NCI-H460 (cell line): ENCODE measurements at regions not wholly inside any gene's neighbourhood (a gene's known extent, or its start where the extent isn't known, plus 50 kb on each side); places are given as distances from the start of the nearest gene placed in this dataset.

ENCODE experiments used
- DNase-seq: peaks from one replicate; pipeline ENCODE4 v3.0.0-alpha.2; 2016; ENCODE audit warnings: low read depth; ENCODE audit errors: extremely low read depth

DNA sequence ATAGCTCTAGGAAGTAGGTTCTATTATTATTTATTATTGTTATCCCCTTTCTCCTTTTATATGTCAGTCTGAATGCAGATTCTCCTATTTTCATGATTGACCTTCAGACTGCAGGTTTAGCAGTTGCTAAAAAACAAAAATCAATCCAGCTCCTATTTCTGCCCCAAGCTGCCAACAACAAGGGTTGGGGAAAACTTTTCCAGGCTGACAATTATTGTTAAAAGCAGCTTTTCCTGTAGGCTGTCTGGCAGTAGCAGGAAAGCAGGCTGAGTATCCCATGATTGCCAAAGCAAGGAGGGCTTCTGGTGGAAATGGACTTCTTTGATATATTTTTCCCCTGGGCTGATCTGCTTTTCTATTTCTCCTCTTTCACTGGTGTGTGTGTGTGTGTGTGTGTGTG lies 78.0 kb upstream of the CTLA4 start:
- DNase-seq = no peak

DNA sequence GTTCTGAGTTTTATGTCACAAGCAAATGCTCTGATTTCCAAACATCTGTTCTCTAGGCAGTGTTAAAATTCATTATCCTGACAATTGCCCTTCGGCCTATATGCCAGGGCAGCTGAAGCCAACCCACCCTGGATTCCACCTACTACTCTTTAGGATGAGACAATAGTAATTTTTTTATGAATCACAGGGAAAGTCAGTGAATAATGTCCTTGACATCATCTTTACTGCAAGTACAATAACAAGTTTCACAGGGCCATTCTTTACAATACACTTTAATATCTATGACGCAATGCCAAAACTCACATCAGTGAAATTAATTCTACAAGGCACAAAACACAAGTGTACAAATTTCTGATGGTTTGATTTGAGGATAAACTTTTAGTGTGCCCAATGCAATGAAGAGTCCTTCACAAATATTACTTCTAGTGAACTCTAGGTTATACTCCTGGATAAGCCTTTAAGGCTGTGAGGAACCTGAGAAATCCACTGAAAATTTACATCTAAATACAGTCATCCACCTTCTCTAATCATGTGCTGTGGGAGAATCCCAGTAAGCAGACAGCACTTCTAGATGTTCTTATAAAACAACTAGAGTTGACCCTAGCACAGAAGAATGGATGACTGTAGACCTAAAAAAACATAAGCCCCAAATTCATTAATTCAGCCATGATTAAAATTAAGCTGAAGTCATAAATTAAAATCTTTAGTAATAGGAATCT lies 77.3 kb upstream of the CTLA4 start:
- no peak for DNase-seq

DNA sequence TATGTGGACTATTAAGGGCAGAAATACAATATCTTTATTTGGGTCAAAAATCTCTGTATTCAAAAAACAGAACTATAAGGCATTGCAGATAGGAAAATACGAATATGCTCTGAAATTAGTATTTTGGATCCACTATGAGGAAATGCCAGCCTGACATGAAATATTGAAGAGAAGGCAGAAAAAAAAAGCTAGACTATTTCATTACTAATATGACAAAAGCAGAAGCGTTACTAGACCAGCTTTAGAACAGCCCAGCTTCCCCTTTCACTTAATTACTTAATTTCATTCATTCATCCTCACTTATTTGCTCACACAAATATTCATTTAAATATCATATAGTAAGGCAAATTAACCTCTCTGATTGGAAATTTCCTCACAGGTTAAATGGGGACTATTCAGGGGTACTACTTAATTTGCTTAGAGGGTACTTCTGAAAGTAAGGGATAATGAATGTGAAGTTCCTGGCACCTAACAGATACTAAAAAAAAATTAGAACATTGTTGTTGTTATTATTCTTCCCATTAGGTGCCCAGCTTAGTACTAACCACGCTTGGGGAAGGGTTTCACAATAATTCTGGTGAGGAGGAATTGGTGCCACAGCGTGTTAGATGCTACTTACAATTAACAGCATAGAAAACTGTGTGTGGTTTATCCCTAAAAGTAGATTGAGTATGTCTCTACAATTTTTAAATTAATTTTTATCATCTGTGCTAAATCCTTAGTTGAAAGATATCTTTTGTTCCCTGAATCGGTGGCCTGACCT lies 71.1 kb upstream of the CTLA4 start:
- DNase-seq = no peak

DNA sequence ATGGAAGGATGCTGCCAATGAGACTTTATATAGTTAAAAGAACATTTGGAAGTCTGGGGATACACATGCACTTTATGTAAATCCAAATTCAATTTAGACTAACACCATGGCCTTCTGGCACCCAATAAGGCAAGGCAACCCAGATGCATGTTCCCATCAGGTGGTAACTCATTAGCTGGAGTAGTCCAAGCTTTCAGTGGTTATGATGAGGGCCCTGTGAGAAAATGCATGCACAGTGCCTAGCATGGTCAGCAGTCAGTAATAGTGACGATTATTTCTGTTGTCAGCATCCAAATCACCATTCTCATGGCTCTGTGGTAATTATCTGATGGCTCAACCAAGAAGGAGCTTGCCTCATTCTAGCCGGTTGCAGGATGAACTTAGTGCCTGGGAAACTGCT lies 70.3 kb upstream of the CTLA4 start:
- DNase-seq = no peak

DNA sequence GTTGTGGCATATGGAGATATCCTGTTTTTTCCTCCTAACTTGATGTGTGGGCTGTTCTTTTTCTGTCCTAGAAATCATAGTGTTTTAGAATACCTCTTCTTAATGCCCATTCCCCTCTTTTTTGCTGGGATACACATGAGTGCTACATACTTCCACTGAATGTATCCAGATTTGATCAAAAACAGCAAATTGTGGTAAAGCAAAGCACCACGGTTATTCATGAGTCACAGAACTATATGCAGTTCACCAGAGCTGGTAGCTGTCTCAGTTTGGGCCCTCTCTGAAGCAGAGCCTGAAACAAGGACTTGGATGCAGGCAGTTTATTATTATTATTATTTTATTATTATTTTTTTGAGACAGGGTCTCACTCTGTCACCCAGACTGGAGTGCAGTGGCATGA lies 69.9 kb upstream of the CTLA4 start:
- DNase-seq = no peak

DNA sequence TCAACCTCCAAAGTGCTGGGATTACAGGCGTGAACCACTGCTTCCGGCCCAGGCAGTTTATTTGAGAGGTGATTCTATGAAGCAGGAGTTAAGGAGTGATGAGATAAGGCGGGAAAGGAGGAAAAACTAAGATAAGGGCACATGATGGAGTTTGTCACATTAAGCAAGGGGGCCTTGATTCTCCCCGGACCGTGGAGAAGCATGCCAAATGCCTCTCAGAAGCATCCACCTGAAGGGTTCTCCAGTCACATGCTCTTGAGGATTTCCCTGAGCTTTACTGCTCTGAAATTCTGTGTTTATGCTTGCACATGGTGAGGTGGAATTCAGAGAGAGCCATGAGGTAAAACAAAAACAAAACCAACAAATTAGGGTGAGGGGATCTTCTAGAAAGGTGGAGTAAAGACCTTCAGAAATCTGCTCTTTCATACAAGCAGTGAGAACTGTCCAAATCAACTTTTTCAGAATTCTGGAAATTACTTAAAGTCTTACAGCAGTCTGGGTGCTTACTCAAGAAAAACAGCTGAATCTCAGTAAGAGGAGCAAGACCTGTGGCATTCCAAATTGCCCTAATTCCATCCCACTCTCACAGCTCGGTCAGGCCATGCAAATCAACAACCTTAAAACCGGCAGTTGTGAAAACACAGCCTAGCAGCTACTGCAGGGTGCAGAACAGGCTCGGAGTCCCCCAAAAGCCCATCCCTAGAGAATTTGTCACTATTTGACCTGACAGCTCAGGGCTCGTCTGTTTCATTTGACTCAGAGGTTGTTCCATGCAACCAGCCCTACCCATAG lies 69.1 kb upstream of the CTLA4 start:
- DNase-seq = no peak

DNA sequence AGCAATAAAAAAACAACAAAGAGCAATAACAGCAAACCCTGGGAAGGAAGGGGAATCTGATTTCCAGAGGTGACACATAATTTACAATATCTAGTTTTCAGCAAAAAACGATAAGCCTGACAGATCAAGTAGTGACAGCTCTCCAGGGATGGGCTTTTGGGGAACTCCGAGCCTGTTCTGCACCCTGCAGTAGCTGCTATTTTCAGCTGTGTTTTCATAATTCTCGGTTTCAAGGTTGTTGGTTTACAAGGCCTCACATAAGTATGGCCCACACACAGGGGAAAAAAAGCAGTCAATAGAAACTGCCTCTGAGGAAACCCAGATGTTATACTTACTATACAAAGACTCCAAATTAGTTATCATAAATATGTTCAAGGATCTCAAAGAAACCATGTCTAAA lies 67.7 kb upstream of the CTLA4 start:
- no peak for DNase-seq

DNA sequence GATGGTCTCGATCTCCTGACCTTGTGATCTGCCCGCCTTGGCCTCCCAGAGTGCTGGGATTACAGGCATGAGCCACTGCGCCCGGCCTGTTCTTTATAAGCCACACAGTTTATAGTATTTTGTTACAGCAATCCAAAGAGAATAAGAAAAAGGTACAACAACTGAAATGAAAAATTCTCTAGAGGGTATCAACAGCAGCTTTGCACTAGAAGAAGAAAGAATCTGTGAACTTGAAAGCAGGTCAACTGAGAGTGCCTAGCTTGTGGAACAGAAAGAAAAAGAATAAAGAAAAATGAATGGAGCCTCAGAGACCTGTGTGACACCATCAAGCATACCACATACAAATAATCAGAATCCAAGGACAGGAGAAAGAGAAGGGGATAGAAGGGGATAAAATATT lies 66.8 kb upstream of the CTLA4 start:
- DNase-seq = no peak

DNA sequence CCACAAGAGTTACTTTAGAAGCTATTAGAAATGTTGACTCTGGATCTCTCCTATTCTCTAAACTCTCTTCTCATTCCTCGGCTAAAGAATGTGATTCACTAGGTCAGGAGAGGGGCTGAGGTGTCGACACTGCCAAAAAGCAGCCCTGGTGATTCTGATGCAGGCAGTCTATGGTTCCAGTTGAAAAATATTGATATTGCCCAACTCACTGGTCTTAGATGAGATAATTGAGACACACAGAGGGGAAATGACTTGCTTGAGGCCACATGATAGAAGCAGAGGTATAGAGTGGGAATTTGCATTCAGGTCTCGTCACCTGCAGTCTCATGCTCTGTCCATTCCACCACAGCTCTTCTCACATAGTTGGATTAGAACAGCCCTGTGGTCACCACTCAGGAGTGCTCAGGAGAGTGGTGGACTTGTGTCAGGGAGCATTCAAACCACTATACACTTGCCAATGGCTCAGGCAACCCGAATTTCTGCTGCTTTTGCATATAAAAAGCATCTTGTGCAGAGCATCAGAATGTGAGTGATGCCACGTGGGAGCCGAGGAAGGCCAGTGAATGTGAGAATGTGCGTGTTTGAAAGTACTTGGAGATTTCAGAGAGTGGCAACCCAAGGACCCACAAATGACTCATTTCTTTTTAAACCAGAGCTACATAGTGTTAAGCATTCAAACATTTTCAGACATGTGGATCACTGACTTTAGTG lies 65.1 kb upstream of the CTLA4 start:
- no peak for DNase-seq

DNA sequence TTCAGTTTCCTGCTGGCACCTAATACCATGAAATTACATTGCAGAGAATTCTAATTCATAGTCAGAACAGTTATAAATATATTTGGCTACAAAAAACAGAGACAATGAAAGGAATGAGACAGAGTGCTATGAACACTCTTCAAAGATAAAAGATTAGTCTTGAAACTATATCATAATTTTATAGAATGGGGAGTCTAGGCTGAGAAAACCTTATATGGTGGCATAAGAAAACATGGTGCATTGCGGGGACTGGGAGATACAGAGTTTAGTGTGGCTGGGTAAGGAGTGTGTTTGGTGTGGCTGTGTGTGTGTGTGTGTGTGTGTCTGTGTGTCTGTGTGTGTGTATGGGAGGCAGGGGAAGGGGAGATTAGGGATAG lies 64.5 kb upstream of the CTLA4 start:
- DNase-seq = no peak

DNA sequence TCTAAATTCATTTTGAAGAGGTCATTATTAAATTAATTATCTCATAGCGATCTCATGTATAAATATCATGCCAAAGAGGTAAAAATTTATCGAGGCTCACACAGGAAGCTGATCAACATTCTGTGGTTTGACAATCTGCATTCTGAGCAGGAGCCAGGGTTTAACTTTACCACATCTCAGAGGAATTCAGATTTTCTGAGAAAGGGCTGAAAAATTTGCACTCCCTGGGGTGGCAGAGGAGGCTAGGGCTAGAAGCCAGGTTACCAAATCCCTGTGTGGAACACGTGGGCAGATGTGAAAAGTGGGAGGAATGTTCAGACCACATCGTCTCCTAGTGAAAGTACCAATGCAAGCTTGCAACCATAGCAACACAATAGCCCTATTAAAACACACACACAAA lies 63.5 kb upstream of the CTLA4 start:
- no peak for DNase-seq

DNA sequence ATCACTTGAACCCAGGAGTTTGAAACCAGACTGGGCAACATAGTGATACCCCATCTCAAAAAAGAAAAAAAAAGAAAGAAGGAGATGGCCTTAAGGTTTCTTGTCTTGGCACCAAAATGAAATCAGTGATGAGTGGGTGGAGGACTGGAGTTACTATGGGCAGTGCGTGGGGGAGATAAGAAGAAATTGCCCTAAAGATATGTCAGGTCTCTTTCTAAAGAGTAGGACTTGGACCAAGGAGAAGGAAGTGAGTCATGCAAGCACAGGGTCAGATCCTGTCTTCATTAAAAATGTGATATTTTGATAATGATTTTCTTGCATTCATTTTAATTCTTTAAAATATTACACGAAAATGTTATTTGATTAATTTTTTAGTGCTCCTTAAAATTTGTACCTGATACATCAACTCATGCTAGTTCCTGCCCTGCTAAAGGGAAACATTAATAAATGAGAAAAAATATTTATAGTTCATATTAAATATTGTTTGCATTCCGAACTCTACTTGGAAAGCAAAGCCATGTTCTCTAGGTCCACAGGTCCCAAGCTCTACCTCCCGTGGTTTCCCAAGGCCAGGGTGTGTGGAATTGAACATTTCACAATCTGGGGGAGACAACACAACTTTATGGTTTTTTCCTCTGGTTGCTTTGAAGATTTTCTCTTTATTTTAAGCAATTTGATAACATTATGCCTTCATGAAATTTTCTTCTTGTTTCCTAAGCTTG lies 62.6 kb upstream of the CTLA4 start:
- DNase-seq = no peak

DNA sequence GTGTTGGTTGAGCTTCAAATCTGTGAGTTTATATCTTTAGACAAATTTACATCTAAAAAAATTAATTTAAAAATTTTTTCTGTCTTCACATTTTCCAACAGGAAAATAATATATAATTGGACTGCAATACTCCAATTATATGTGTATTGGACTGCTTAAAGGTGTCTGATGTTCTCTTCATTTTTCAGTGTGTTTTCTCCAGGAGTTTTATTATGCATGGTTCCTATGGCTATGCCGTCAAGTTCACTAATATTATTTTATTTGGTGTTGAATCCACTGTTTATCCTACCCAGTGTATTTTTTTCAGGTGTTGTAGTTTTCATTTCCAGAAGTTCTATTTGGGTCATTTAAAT lies 62.1 kb upstream of the CTLA4 start:
- DNase-seq = no peak

DNA sequence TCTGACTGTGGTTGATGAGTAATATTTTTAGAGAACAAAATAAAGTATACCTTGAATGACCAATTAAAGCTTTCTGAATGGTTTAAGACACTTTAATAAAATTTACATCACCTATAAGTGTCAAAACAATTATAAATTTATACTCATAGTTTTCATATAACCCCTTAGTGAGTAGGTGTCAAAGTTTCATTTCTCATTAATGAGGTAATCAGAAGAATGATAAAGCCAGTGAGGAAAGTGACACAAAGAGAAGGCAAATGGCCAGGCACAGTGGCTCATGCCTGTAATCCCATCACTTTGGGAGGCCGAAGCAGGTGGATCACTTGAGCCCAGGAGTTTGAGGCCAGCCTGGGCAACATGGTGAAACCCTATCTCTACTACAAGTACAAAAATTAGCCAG lies 60.8 kb upstream of the CTLA4 start:
- DNase-seq = no peak

DNA sequence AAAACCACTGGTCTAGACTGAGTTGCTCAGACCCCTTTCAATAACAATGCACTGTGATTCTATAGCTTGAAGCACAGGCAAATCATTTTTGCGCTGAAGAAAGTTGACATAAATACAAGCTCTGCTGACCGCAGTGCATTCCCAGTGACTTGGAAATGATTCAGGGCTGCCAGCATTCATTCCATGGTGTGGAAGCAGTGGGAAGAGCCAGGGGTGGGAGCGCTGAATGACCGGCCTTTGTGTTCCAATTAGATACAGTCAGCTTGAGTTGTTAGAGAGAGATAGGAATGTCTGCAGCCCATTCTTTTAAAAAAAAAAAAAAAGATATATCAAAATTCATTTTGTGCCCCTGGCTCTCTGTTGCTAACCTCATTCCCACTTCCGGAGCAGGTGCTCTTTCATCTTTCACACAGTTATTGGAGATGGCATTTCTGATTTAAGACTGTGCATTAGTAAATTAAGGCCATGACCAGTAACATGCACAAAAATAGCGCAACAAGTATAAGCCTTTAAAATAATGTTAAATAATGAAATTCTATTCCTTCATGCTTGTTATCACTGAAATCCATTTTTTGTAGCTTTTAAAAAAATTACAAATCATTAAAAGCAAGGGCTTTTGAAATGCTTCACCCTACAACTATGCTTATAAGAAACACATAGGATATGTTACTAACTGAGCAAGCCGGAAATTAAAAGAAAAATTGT lies 59.4 kb upstream of the CTLA4 start:
- no peak for DNase-seq

DNA sequence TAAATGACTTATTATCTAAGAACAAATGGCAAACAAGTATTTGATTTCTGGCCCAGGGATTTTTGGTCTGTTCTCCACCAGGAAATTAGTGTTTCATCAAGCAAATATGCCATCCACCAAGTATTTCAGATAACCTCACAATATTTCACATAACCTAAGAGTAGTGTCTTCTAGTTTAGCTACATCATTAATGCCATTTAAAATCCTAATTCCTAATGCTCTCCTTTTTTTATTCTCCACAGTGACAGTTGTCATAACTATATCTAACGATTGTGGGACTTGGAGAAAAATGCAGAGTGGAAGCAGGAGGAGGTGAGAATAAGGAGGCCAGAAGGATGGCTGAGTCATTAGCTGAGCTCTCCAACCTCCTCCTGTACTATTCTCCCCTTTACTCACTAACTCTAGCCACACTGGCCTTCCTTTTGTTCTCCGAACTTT lies 58.5 kb upstream of the CTLA4 start:
- DNase-seq = no peak

DNA sequence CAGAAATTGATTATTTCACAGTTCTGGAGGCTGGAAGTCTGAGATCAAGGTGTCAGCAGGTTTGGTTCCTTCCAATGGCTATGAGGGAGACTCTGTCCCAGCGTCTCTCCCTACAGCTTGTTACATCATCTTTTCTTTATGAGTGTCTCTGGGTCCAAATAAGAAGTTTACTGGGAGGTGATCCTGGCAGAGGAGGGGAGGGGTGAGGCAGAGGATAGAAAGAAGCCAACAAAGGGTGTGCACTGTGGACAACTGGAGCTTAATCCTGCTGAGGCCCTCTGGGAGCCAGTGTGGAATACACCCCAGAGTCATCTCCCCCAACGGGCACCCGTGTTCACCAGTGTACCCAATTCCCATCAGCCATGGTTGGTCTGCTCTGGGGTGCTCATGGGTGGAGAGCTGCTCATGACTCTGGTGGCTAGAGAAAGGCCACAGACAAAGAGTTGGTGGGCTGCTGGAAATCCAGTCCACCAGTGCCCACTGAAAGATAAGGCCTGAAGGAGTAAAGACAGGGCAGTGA lies 57.5 kb upstream of the CTLA4 start:
- DNase-seq = no peak

DNA sequence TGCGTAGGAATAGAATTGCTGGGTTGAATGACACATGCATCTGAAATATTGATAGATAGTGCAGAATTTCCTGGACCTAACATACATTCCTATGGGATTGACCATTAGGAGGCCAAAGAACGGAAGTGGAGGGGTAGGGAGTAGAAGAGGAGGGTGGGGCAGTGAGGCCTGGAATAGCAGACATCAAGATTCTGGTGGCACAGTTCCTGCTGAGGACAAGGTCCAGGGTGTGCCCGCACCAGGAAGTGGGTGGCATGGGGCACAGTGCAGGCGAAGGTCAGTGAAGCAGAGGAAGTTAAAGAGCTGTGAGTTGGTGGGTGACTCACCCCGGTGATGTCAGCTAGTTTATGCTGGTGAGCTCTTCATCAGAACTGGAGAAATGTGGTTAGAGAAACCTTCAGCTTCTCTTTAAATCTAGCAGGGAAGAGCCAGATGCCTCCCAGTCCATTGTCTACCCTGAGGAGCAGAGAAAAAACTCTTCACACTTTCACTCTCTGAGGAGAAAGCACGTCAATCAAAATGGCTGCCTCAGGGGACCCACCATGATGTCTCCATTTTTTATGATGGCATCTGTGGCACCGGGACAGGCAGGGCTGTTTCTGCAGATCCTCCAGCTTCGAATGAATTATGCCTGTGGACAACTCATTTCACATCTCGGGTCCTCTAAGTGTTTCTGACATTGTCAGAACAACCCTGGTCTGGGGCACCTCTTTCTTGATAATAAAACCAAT lies 55.9 kb upstream of the CTLA4 start:
- peak; percentile 98 for DNase-seq
